ENCODE measurements at regions not wholly inside any gene's neighbourhood (a gene's known extent, or its start where the extent isn't known, plus 50 kb on each side); places are given as distances from the start of the nearest gene placed in this dataset.

DNA sequence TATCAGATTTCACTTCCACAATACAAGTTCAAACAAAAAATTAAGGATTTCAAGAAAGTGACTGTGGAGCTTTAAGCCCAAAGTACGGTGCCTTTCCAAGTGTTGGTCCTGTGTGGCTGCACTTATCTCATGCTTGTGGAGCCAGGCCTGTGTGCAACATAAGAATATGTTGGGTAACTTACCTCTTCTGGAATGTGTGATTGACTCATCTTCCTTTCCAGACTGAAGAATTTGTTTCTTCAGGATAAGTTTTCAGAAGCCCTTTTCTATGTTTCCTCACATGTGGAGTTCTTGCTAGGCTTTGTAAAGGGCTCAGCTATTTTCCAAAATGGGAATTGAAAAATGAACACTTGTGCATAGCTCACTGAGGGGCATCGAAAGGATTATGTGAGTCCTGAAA lies 485.1 kb upstream of the PAPPA start:
- TF ChIP-seq, protein P1, sequence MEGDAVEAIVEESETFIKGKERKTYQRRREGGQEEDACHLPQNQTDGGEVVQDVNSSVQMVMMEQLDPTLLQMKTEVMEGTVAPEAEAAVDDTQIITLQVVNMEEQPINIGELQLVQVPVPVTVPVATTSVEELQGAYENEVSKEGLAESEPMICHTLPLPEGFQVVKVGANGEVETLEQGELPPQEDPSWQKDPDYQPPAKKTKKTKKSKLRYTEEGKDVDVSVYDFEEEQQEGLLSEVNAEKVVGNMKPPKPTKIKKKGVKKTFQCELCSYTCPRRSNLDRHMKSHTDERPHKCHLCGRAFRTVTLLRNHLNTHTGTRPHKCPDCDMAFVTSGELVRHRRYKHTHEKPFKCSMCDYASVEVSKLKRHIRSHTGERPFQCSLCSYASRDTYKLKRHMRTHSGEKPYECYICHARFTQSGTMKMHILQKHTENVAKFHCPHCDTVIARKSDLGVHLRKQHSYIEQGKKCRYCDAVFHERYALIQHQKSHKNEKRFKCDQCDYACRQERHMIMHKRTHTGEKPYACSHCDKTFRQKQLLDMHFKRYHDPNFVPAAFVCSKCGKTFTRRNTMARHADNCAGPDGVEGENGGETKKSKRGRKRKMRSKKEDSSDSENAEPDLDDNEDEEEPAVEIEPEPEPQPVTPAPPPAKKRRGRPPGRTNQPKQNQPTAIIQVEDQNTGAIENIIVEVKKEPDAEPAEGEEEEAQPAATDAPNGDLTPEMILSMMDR (conservative IDR thresholded peaks at IDR 0.05; ENCODE audit: low read length) = no peak
- TF ChIP-seq EZH2phosphoT487 (IDR thresholded peaks at IDR 0.05; ENCODE audit: borderline replicate concordance) = no peak

Data from Loucy (cell line).